GM10266 (cell line): ENCODE measurements at regions not wholly inside any gene's neighbourhood (a gene's known extent, or its start where the extent isn't known, plus 50 kb on each side); places are given as distances from the start of the nearest gene placed in this dataset.

ENCODE experiments used
- DNase-seq: peaks from one replicate; pipeline ENCODE4 v3.0.0; 2012; ENCODE audit errors: extremely low spot score
- TF ChIP-seq, protein P1 (sequence below): IDR thresholded peaks from 2 replicates; pipeline ENCODE4 v1.5.1; 2012; ENCODE audit warnings: mild to moderate bottlenecking, low read depth; ENCODE audit not compliant: control insufficient read depth, insufficient read depth; ENCODE audit errors: missing control alignments

DNA sequence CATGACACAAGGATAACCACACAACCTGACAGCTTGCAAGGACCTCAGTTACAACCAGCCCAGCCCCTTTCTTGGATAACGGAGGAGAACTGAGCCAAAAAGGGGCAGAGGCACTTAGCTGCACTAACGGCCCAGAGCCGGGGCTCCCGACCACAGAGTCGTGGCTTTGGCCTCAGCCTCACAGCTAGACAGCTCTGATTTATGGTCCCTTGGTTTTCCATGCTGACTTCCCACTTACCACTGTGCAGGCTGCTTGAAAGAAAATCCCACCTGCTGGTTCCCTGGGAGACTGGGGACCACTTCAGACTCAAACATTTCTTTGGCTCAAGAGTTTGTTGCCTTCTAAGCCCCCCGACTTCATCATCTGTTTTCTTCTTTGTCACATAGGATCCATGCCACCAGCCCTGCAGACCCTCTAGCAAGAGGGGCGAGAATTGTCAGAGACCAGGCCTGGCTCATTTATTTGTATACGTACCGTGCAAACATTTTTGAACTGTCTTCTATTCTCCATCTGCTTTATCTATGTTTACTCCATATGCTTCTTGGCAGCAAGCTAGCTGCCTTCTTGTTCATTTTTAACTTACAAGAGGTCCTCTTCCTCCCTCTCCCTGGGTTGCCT lies 352.6 kb upstream of the MYT1L start:
- TF ChIP-seq, protein P1, sequence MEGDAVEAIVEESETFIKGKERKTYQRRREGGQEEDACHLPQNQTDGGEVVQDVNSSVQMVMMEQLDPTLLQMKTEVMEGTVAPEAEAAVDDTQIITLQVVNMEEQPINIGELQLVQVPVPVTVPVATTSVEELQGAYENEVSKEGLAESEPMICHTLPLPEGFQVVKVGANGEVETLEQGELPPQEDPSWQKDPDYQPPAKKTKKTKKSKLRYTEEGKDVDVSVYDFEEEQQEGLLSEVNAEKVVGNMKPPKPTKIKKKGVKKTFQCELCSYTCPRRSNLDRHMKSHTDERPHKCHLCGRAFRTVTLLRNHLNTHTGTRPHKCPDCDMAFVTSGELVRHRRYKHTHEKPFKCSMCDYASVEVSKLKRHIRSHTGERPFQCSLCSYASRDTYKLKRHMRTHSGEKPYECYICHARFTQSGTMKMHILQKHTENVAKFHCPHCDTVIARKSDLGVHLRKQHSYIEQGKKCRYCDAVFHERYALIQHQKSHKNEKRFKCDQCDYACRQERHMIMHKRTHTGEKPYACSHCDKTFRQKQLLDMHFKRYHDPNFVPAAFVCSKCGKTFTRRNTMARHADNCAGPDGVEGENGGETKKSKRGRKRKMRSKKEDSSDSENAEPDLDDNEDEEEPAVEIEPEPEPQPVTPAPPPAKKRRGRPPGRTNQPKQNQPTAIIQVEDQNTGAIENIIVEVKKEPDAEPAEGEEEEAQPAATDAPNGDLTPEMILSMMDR = no peak
- DNase-seq = no peak

DNA sequence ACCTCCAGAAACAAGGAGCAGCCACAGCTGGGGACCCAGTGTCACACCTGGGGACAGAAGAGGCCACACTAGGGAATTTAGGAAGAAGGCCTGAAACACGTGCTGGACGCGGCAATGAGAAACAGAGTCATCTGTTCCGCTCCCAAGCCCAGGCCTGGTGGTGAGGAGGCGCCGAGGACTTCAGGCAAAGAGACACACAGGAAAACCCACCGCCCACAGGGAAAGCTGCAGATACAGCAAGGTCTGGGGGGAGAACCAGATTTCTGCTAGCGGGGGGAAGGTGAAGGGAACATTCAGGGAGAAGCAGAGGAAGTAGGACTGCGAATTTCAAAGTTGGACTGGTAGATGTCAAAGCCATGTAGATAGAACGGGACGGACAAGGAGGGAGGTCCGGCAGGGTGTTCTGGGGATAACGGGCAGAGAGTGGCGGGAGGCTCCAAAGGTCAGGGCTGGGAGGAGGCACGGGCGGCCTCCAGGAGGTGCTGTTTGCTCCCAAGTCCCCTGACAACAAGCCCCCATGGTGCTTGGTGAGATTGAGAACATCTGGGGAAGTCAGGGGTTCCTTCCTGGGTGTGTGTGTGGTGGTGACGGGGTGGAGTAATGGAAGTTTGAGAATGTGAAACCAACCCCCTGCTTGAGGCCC lies 351.7 kb upstream of the MYT1L start:
- TF ChIP-seq, protein P1 = no peak
- no peak for DNase-seq

DNA sequence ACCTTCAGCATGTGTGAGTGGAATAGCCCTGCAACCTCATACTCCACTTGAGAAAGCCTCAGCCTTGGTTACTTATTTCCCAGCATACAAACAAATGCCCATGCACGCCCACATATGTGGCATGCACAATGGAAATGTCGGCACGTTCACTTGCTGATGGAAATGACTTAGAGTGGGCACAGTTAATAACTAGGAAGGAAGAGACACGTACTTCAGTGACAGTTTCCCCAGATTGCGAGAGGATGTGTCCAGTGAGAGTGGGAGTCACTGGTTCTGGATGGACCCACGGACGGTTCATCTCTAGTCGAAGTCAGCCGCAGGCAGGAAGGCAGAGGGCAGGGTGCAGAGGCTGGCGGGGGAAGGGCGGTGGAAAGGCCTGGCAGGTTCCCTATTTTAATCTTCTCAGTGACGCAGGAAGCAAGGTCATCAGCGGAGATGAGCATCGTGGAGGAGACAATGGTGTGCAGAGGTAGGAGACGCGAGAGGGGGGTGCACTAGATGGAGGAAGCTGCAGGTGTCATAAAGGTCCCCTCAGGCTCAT lies 350.7 kb upstream of the MYT1L start:
- TF ChIP-seq, protein P1 = no peak
- no peak for DNase-seq

DNA sequence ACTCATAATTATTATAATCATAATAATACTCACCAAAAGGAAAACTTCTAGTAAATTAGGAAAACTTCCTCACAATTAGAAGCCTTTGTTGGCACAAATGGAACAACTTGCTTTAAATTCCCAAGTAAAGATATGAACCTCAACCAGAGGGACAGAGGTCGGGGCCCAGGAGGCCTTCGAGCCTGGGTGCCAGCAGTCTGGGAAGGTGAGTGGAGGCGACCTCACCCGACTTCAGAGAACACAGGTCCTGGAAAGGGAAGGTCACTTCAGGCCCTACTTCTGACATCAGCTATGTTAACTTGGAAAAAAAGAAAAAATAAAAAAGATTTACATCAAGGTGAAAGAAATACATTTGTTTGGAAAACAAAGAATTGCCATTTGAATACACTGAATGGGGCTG lies 350.0 kb upstream of the MYT1L start:
- TF ChIP-seq, protein P1 = no peak
- DNase-seq = no peak

DNA sequence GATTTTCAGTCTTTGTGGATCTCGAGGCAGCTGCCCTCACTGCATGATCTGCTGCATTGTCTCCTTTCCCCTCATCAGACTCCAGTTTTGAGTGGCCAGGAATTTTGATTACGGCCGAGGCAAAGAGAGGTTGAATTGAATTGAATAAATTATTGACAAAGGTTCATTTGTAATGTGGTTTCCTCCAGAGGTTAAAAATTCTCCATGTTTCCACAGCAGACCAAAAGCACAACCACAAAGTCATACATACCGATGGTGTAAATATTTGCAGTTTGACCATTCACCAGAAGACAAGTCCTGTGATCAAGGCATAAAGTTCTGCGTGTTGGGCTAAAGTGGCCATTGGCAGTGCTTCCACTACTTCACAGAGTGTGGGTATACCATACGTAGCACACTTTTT lies 343.8 kb upstream of the MYT1L start:
- DNase-seq = no peak
- TF ChIP-seq, protein P1 = no peak

DNA sequence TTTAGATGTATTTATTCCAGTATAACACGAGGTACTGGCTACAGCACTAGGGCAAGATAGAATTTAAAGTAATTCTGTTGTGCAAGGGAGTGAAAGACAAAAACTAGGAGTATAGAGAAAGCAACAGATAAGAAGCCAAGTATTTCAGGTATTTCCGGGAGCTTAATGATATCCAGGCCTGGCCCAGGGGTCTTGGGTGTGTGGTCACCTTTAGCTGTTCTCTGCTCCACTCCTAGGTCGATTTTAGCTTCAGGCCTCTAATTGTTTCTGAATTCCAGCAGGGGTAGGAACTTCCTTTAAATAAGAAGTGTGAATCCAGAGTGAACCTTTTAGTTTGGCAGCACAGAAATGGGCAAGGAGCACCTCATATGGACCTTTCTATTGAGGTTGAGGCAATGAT lies 342.3 kb upstream of the MYT1L start:
- TF ChIP-seq, protein P1 = no peak
- no peak for DNase-seq

DNA sequence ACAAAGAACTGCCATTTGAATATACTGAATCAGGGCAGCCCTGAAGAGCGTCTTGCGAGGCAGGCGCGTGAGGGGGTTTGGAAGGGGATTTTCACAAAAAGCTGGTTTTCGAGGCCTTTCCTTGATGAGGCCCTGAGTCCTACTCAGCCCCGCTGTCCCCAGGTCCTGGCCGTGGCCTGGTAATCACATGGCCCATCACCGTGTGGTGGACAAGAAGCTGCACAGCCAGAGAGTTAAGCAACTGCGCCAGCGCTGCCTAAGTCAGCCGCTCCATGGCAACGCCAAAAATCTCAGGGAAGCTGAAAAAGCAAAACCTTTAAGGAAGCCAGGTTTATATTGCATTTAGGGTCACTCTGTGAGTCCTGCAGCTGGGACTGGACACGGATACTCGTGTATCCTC lies 341.2 kb upstream of the MYT1L start:
- TF ChIP-seq, protein P1 = no peak
- no peak for DNase-seq
